H1 (cell line): ENCODE measurements at regions not wholly inside any gene's neighbourhood (a gene's known extent, or its start where the extent isn't known, plus 50 kb on each side); places are given as distances from the start of the nearest gene placed in this dataset.

ENCODE experiments used
- CTCF ChIA-PET: fragments of 300-600 bp; sonication (Branson Sonifier 250); formaldehyde crosslinking; loops from one replicate; lab custom pipeline; 2021; ENCODE audit not compliant: partially characterized antibody; lab: Charles Lee
- POLR2A ChIA-PET: fragments of 300-600 bp; sonication (Branson Sonifier 250); formaldehyde crosslinking; loops from one replicate; lab custom pipeline; 2021; ENCODE audit warnings: inconsistent platforms; ENCODE audit not compliant: partially characterized antibody; lab: Charles Lee
- DNase-seq, 2 experiments: peaks; one replicate each; pipeline versions ENCODE4 v3.0.0 to v3.0.0-alpha.2; 2010 to 2022; ENCODE audit warnings: low spot score in 2 of 2, low read depth in 1 of 2, mixed read lengths in 1 of 2
- FAIRE-seq: peaks from 2 replicates; lab custom pipeline; 2011; peaks lifted over from hg19 to GRCh38; lab: Jason Lieb, UNC
- H2AFZ ChIP-seq: 2 replicates; pipeline ENCODE4 v1.8.1; 2012; ENCODE audit warnings: low read length, inconsistent platforms
- H2AK5ac ChIP-seq: 2 replicates; pipeline ENCODE4 v1.6.1; 2013; ENCODE audit warnings: low read depth, low read length
- H2BK120ac ChIP-seq: replicated peaks from 2 replicates; pipeline ENCODE3; 2013; ENCODE audit warnings: low read depth, low read length, inconsistent platforms
- H2BK12ac ChIP-seq: 2 replicates; pipeline ENCODE4 v1.6.1; 2013; ENCODE audit warnings: low read depth, low read length
- H2BK15ac ChIP-seq: 2 replicates; pipeline ENCODE4 v1.6.1; 2013; ENCODE audit warnings: low read length
- H2BK20ac ChIP-seq: 2 replicates; pipeline ENCODE4 v1.6.1; 2013; ENCODE audit warnings: low read length
- H2BK5ac ChIP-seq: 2 replicates; pipeline ENCODE4 v1.6.1; 2013; ENCODE audit warnings: low read depth, low read length
- H3K14ac ChIP-seq: 2 replicates; pipeline ENCODE4 v1.6.1; 2013; ENCODE audit warnings: inconsistent platforms; ENCODE audit not compliant: insufficient read length
- H3K18ac ChIP-seq: 2 replicates; pipeline ENCODE4 v1.6.1; 2013; ENCODE audit warnings: low read length; ENCODE audit errors: extremely low read depth
- H3K23ac ChIP-seq: 2 replicates; pipeline ENCODE4 v1.6.1; 2013; ENCODE audit warnings: inconsistent platforms; ENCODE audit not compliant: insufficient read length
- H3K23me2 ChIP-seq: 2 replicates; pipeline ENCODE4 v1.6.1; 2013; ENCODE audit warnings: low read depth, low read length
- H3K27ac ChIP-seq: 2 replicates; pipeline ENCODE4 v1.6.1; 2011; ENCODE audit warnings: low read depth, low read length, inconsistent platforms
- H3K27me3 ChIP-seq, 4 experiments: replicated peaks in 1 of 4; 1 replicate in 1 of 4; 2 replicates in 3 of 4; pipeline versions ENCODE4 v1.6.1 to v1.8.1; 2011 to 2013; ENCODE audit warnings: low read length in 3 of 4, mild to moderate bottlenecking in 3 of 4, inconsistent platforms in 2 of 4, mixed read lengths in 2 of 4, moderate library complexity in 1 of 4; ENCODE audit not compliant: control insufficient read depth in 3 of 4, insufficient read depth in 3 of 4; ENCODE audit errors: extremely low read depth in 1 of 4
- H3K36me3 ChIP-seq, 4 experiments: 2 replicates each; pipeline versions ENCODE4 v1.6.1 to v1.8.1; 2011 to 2013; ENCODE audit warnings: mild to moderate bottlenecking in 4 of 4, low read length in 3 of 4, moderate library complexity in 2 of 4, control low read depth in 1 of 4, inconsistent platforms in 1 of 4; ENCODE audit not compliant: insufficient read depth in 4 of 4, control insufficient read depth in 2 of 4
- H3K4ac ChIP-seq: replicated peaks from 2 replicates; pipeline ENCODE3; 2013; ENCODE audit warnings: low read length, low read depth, mixed read lengths, inconsistent platforms; ENCODE audit not compliant: insufficient read length
- H3K4me1 ChIP-seq, 4 experiments: replicated peaks in 1 of 4; 1 replicate in 1 of 4; 2 replicates in 3 of 4; pipeline versions ENCODE4 v1.6.1 to v1.8.1; 2011 to 2013; ENCODE audit warnings: low read length in 3 of 4, inconsistent platforms in 2 of 4, mixed read lengths in 1 of 4; ENCODE audit not compliant: insufficient read depth in 4 of 4, control insufficient read depth in 3 of 4
- H3K4me2 ChIP-seq, 2 experiments: 2 replicates each; pipeline versions ENCODE4 v1.6.1 to v1.8.1; 2011 to 2013; ENCODE audit warnings: low read depth in 2 of 2, low read length in 2 of 2, control low read depth in 1 of 2, inconsistent platforms in 1 of 2, mild to moderate bottlenecking in 1 of 2; ENCODE audit not compliant: insufficient read depth in 1 of 2
- H3K4me3 ChIP-seq, 4 experiments: fragments of 200-600, 300-600 bp in 1 of 4; sonication (generic), shearing (Covaris generic), sonication (Bioruptor Twin) in 1 of 4; 2 replicates each; pipeline versions ENCODE4 v1.5.1 to v1.8.1; 2011 to 2016; ENCODE audit warnings: low read length in 4 of 4, low read depth in 3 of 4, control low read depth in 2 of 4, inconsistent platforms in 2 of 4, mild to moderate bottlenecking in 2 of 4, mixed read lengths in 1 of 4, moderate library complexity in 1 of 4; ENCODE audit not compliant: insufficient read depth in 2 of 4; ENCODE audit errors: extremely low read depth in 1 of 4
- H3K56ac ChIP-seq: replicated peaks from 2 replicates; pipeline ENCODE3; 2013; ENCODE audit warnings: low read depth, mild to moderate bottlenecking, mixed read lengths, low read length, inconsistent platforms; ENCODE audit not compliant: insufficient read length
- H3K79me1 ChIP-seq: 2 replicates; pipeline ENCODE4 v1.6.1; 2013; ENCODE audit warnings: low read depth, low read length, control low read depth
- H3K79me2 ChIP-seq, 2 experiments: 2 replicates each; pipeline versions ENCODE4 v1.6.1 to v1.8.1; 2012 to 2013; ENCODE audit warnings: low read length in 2 of 2, mild to moderate bottlenecking in 2 of 2, inconsistent platforms in 1 of 2; ENCODE audit not compliant: insufficient read depth in 2 of 2, control insufficient read depth in 1 of 2
- H3K9ac ChIP-seq, 4 experiments: replicated peaks in 1 of 4; 1 replicate in 1 of 4; 2 replicates in 3 of 4; pipeline versions ENCODE4 v1.6.1 to v1.8.1; 2011 to 2013; ENCODE audit warnings: low read depth in 3 of 4, low read length in 3 of 4, control low read depth in 2 of 4, mild to moderate bottlenecking in 2 of 4, moderate library complexity in 2 of 4, inconsistent platforms in 1 of 4; ENCODE audit errors: extremely low read depth in 1 of 4
- H3K9me3 ChIP-seq, 2 experiments: 2 replicates each; pipeline versions ENCODE4 v1.6.1 to v1.8.1; 2012 to 2013; ENCODE audit warnings: mild to moderate bottlenecking in 2 of 2, moderate library complexity in 2 of 2, control low read depth in 1 of 2, inconsistent platforms in 1 of 2, low read depth in 1 of 2, low read length in 1 of 2, mixed read lengths in 1 of 2; ENCODE audit not compliant: insufficient read depth in 2 of 2
- H4K20me1 ChIP-seq, 2 experiments: replicated peaks in 1 of 2; 2 replicates each; pipeline versions ENCODE3 to v1.8.1; 2011 to 2013; ENCODE audit warnings: inconsistent platforms in 2 of 2, low read length in 2 of 2, mild to moderate bottlenecking in 1 of 2; ENCODE audit not compliant: insufficient read depth in 2 of 2, control insufficient read depth in 1 of 2
- H4K5ac ChIP-seq: 2 replicates; pipeline ENCODE4 v1.6.1; 2013; ENCODE audit warnings: low read length, low read depth, mixed read lengths, inconsistent platforms; ENCODE audit not compliant: insufficient read length
- H4K8ac ChIP-seq: 2 replicates; pipeline ENCODE4 v1.8.0; 2013; ENCODE audit warnings: mild to moderate bottlenecking, moderate library complexity, low read length, inconsistent platforms; ENCODE audit not compliant: insufficient read depth; ENCODE audit errors: extremely low read depth
- H4K91ac ChIP-seq: replicated peaks from 2 replicates; pipeline ENCODE3; 2013; ENCODE audit warnings: low read length, mixed read lengths, inconsistent platforms; ENCODE audit not compliant: insufficient read length
- ASH2L ChIP-seq: fragments of 200-600, 300-600 bp; sonication (generic); IDR thresholded peaks from one replicate; pipeline ENCODE4 v1.7.1; 2017; ENCODE audit warnings: low read length
- BCL11A ChIP-seq, 2 experiments: IDR thresholded peaks; one replicate each; pipeline ENCODE4 v1.6.1; 2011; ENCODE audit warnings: low read depth in 2 of 2, low read length in 2 of 2, mild to moderate bottlenecking in 2 of 2
- FOSL1 ChIP-seq: IDR thresholded peaks from 2 replicates; pipeline ENCODE4 v1.6.1; 2011; ENCODE audit warnings: mild to moderate bottlenecking, low read depth, low read length, moderate library complexity; ENCODE audit not compliant: insufficient read depth
- JUND ChIP-seq: IDR thresholded peaks from 2 replicates; pipeline ENCODE4 v1.6.1; 2011; ENCODE audit warnings: mild to moderate bottlenecking, improper control_type of control experiment, low read length
- RXRA ChIP-seq: IDR thresholded peaks from 2 replicates; pipeline ENCODE4 v1.6.1; 2011; ENCODE audit warnings: low read depth, mild to moderate bottlenecking, low read length, moderate library complexity; ENCODE audit not compliant: insufficient read depth
- SIN3A ChIP-seq, 2 experiments: IDR thresholded peaks in 1 of 2; conservative IDR thresholded peaks in 1 of 2; 2 replicates each; pipeline ENCODE4 v1.6.1; 2011 to 2012; ENCODE audit warnings: low read length in 2 of 2, improper control_type of control experiment in 1 of 2, low read depth in 1 of 2, mild to moderate bottlenecking in 1 of 2
- TBP ChIP-seq: IDR thresholded peaks from 2 replicates; pipeline ENCODE4 v1.6.1; 2011; ENCODE audit warnings: low read depth, low read length, improper control_type of control experiment
- WGBS, 2 experiments: shearing (Covaris generic) in 1 of 2; methylation state at CpG; one replicate each; pipeline versions ENCODE4 v1.1.6 to v1.1.7; 2013 to 2015; ENCODE audit warnings: low lambda C conversion rate in 2 of 2, mixed read lengths in 2 of 2, inconsistent platforms in 1 of 2, low coverage in 1 of 2, missing lambda C conversion rate in 1 of 2; ENCODE audit not compliant: insufficient replicate concordance in 2 of 2, insufficient coverage in 1 of 2, insufficient read length in 1 of 2; ENCODE audit errors: extremely low coverage in 1 of 2, missing lambda C conversion rate in 1 of 2; 5-methylcytosine and 5-hydroxymethylcytosine counted together

GRCh38 chr2:184472481-184472880, 125.8 kb upstream of the ZNF804A start:
- Histone ChIP-seq H2BK12ac (no peak overlapping the region), H2BK15ac (no peak overlapping the region), H2BK120ac (no peak overlapping the region), H3K56ac (no peak overlapping the region), H3K23ac (no peak overlapping the region), H4K8ac (no peak overlapping the region), H3K36me3 (no peaks in the 10 kb centered on the region), H3K23me2 (no peaks in the 10 kb centered on the region), H3K9ac (peak overlapping the region in 1 of 4 experiments; percentile 8; a peak in 1 of 7 replicates), H3K4me3 (no peak overlapping the region), H2AK5ac (no peak overlapping the region), H4K91ac (no peak overlapping the region), H2BK20ac (no peak overlapping the region), H3K27ac (no peak overlapping the region), H3K4ac (no peak overlapping the region), H3K18ac (no peak overlapping the region), H3K27me3 (no peaks in the 10 kb centered on the region), H3K79me1 (no peaks in the 10 kb centered on the region), H3K79me2 (no peaks in the 10 kb centered on the region), H4K5ac (no peak overlapping the region), H4K20me1 (no peaks in the 10 kb centered on the region), H3K4me2 (no peak overlapping the region), H2AFZ (no peak overlapping the region), H2BK5ac (no peak overlapping the region), H3K14ac (no peak overlapping the region), H3K4me1 (no peaks in the 10 kb centered on the region), H3K9me3 (no peaks in the 10 kb centered on the region)
- 100% methylated on average over 1 of the region's 1 CpG; no CpG with 5 or more reads in 1 of the 2 experiments for WGBS, 2 experiments
- no peak for DNase-seq
- FAIRE-seq: no peak
- POLR2A ChIA-PET: no interaction called here
- CTCF ChIA-PET: no interaction called here
- TF ChIP-seq SIN3A (conservative IDR thresholded peaks at IDR 0.05 in 1 of 2, IDR thresholded peaks at IDR 0.05 in 1 of 2; ENCODE audit: low read depth in 1 of 2, low read length in 2 of 2) (no peak), FOSL1 (no peak), JUND (no peak), ASH2L (no peak), TBP (no peak), BCL11A (IDR thresholded peaks at IDR 0.05; ENCODE audit: low read depth in 2 of 2, low read length in 2 of 2) (no peak), RXRA (no peak)
